ENCODE measurements at regions not wholly inside any gene's neighbourhood (a gene's known extent, or its start where the extent isn't known, plus 50 kb on each side); places are given as distances from the start of the nearest gene placed in this dataset.

DNA sequence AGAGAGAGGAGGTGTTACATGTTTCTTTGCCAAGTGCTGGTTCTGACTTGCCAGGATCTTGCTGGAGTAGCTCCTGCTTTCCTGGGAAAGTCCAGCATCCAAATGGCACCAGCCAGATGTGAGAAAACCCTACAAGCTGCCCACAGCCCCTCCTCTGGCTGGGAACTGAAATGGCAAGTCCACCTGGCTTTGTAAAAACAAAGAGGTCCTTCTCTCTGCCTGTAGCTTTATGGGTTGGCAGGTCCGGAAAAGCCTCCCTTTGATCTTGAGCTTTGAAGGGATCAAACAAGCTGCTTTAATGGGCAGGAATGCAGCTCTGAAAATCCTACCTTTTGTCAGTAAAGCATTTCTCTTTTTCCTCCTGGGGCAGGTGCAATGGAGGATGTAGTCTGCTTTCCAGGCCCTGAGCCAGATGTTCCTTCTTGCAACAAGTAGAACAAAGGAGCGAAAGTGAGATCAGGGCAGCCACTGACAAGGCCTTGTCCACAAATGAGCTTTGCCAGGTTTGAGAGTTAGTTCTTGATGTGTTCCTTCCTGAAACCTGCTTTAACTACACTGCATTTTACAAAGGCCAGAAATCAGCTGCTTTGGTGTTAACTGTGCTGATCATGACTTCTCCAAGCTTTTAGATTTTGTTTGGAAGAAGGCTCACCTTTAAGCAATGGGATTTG is 456.7 kb downstream of the ZNF608 start:
- DNase-seq: peak; percentile 6

DNA sequence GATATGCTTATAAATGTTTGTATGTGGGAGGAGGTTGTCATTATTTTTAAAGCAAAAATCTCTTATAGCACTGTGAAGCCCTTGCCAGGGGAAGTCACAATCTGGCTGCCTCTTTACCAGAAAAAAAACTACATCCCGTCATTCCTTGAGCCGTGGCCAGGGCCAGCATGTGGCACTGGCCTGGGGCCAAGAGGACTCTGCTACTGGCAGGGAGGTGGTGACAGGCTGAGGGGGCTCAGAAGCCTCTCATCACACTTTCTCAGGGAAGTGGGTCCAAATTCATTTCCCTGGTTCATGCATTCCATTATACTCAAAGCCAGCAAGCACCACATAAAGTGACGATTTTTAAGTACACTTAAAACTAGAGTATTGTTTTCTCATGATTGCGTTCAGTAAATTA is 457.3 kb downstream of the ZNF608 start:
- DNase-seq: peak; percentile 42

DNA sequence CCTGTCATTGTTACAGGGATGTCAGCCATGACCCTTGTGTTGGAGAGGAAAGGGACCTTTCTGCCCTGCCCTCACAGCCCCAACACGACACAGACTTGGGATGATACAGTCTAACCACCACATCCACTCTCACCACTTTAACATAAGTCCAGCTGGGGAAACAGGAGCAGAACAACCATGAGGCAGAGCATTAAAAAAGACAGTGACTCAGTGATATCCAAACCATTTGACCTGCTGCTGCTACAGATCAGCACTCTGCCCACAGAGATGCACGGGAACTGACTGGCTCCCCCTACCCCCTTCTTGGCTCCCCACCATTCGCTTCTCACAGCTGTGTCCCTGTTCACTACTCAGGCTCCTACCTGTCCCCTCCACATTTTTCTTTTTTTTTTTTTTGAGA is 458.6 kb downstream of the ZNF608 start:
- no peak for DNase-seq

DNA sequence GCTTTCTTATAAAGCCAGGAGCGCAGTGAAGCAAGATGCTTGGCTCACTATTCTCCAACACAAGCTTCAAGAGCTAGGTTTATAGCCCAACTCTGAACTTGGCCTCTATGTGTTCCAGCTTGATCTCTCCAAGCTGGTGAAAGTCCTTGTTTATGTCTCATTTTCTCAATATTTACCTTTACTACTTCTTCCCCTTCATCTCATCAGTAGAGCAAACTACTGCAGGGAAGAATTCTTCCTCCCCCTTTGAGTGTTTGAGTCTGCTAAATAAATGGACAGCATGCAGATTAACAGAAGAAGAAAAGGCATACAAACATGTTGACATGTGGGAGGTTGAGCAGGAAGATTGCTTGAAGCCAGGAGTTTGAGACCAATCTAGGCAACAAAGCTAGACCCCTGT is 460.7 kb downstream of the ZNF608 start:
- no peak for DNase-seq

DNA sequence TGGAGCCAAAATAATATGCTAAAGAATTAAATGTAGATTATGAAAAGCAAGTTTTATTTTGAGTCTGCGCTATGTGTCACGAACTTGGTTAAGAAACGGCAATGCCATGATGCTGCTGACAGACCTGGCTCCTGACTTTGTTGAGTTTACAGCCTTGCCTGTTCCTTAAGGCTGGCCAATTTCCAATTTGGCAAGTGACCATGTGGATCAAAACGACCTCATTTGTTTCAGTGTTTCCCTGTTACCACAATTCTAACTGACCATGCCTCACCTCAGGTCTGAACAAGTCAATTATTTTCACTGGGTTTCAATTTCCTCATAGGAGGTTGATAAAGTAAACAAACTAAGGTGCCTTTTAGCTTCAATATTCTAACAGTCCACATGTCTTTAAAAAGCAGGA is 461.4 kb downstream of the ZNF608 start:
- no peak for DNase-seq

DNA sequence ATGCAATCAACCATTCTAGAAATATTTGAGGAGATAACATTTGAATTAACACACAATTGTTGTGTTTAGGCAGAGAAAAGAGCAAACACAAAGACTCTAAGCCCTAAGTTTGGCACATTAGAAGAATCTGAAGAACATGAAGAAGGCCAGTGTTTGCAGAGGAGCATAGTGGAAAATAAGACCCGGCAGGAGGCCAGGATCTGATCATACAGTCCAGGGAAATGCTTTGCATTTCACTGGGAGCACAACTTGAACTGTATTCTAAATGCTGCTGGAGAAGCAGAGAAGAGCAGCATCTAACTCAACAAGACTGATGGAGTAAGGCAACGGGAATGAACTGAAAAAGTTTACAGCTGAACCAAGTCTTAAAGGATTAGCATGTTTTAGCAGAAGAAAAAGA is 463.4 kb downstream of the ZNF608 start:
- DNase-seq: no peak

DNA sequence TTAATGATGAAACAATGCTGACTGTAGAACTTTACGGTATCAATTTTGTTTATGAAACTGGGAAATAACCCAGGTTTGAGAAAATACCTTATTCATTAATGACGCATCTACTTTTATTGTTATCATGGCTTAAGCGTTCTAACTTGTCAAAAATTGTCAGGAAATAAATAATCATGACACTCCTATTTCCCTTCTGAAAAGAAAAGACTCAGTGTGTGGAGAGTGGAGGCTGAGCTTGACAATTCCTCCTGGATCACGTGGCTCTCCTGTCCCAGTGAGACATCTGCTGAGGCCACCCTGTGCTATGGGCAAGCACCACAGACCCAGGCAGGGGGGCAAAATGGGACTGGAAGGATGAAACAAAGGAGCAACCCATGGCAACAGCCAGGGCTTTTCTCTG is 466.4 kb downstream of the ZNF608 start:
- DNase-seq: no peak

DNA sequence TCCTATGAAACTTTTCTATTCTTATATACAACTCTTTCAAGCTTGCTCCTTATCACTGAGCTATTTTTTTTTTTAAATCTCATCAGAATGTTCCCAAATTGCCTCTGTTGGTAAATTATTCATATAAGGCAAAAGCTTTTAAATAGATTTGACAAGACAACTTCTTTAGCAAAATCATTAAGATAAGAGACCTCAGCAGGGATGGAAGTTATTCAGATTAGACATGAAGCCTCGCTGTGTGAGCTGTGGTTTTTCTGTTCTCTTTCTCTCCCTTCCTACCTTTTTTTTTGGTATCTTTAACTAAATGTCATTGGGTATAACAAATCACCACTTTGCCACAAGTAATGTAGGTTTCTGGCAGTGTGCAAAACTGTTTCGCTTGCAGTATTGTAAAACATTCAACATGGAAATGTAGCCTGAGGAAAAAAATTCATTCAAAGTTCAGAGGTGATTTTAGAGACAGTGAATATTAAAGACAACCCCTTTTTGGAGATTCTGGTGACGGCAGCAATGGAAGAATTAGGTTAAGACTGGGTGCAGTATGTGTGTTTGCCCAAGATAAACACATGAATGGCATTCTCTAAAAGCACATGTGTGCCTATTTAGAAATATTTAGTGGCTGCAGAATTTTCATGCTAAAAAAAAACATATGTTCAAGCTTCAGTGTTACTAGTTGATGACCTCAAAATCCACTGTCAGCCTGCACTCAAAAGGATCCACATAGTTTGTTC is 467.1 kb downstream of the ZNF608 start:
- no peak for DNase-seq

DNA sequence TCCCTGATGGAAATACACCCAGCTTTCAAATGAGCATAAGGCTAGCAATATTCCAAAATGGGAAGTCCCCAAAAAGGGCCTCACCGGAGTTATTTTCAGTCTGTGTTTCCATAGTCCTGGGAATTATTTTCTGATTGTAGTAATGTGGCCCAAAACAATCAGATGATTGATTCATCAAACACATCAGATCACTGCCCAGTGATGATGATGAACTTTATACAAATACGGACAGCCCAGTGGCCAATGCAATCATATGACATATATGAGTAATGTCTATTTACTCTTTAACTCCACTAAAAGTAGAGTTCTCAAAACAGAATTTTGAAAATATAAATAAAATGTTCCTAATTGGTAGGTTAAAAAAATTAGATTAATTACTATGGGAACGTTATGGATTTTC is 467.8 kb downstream of the ZNF608 start:
- DNase-seq: no peak

DNA sequence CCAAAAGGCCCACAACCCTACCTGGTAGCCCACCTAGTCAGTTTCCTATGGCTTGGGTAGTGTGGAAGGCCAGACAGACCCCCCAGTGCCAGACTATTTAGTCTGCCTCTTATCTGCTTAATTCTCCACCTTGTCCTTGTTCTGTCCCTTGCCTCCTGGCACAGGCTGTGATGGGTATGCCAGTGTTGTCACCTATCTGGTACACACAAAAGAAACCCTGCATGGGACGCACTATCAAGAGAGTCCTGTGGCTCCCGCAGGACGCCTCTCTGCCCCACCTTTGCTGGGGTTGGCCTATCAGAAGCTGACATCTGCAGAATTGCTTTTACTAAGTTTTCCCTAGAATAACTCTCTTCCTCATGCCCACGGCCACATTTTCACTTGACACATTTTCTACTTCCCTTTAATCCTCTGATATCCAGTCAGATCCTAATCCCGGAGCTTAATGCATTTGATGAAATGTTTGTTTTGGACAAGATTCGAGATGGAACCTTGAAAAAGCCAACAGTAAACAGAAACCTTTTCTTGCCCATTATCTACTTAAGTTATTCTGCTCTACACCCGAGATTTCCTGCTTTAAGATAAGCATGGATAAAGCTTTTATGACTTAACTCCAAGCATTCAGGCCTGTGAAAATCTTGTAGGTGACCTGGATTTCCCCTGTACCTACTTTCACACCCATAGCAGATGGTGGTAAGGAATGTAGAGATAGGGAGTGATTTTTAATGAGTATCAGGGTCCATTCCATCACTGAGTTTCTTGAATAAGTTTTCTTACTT is 468.5 kb downstream of the ZNF608 start:
- no peak for DNase-seq

DNA sequence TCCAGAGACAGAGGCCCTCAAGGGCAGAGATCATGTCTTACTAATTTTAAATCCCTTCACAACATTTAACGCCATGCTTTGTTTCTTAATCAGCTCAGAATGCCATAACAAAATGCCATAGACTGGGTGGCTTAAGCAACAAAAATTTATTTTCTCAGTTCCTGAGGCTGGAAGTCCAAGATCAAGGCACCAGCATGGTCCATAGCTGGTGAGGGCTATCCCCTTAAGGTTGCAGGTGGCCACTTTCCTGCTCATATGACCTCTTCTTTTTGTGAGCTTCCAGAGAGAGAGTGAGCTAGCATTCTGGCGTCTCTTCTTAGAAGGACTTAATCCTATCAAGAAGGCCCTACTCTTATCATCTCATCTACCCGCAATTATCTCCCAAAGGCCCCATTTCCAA is 470.3 kb downstream of the ZNF608 start:
- no peak for DNase-seq

DNA sequence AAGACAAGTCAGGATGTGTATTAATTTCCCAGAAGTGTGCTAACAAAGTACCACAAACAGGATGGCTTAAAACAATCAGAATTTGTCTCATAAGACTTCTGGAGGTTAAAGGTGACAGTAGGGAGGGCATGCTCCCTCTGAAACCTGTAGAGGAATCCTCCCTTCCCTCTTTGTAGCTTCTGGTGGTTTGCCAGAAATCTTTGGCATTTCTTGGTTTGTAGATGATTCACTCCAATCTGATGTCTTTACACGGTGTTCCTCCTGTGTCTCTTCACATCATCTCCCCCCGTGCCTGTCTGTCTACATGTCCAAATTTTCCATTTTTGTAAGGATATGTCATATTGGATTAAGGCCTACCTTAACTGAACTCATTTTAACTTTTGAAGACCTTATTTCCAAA is 471.5 kb downstream of the ZNF608 start:
- no peak for DNase-seq

DNA sequence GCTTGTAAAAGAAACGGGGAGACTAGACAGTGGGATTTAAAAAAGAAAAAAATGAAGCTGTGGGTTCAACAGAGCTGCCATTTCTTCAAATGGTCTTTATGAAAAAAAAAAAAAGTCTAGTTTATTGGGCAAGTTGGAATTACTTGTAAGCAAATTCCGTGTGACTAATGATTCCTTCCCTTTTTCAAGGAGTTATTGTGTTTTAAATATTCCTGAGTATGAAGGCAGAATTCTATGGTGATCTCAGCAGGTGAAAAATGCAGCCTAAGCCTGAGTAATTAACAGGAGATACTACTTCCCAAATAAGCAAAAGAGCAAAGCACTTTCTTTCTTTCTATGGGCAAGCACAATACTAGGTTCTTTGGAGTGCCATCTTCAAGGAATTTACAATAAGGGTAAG is 481.9 kb downstream of the ZNF608 start:
- no peak for DNase-seq

DNA sequence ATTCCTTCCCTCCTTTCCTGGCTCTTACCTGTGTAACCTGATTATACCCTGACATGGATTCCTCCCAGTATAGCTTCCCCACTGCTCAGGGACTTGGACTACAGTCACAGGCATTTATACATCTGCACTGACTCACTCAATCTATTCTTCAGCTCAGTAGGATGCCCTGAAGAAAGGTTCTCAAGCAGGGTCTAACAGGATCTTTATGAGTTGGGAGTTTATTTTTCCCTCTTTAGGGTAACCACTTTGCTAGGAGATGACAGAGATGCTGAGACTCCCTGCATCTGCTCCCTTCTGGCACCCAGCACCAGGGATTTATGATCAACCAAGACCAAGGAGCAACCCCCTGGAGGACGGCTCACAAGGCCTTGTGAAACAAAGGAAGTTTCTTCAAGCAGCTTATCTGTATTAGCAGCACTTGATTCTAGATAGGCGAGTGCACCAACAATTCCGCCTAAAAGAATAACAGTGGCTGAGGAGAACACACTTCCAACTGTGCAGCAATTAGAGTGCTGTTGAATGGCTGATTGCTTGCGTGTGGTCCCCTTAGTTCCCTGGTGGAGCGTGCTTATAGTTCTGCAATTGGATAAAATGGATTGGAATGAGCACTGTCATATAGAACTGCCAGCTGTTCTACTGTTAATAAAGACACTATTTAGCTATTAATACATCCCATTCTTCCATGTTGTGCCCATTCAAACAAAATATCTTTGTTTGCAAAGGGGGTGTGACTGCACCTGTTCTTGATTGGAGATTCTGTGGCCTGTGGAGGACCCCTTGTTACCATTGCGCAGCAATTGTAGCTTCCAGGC is 482.6 kb downstream of the ZNF608 start:
- DNase-seq: no peak

DNA sequence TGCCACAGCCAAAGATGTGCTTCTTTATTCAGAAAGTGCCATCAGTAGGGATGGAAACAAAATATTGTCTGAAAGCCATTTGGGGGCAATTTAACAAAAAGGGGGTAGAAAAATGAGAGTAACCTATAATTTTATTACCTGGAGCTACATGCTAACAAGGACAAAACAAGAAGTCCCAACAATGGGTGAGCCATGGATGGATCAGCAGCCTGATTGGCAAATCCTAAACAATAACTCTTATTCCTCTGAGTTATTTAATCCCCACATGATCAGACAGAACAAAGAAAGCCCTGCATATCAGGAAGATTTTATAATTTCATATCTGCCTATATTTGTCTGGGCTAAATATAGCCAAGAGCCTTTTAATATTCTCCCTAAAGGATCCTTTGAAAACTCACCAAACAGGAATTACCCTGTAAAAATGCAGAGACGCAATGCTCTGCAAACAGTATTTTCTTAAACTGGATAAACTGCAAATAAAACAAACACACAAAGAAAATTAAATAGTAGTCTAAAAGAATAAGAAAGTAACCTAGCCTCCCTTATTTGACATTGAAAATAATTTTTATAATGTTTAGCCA is 483.4 kb downstream of the ZNF608 start:
- DNase-seq: no peak

DNA sequence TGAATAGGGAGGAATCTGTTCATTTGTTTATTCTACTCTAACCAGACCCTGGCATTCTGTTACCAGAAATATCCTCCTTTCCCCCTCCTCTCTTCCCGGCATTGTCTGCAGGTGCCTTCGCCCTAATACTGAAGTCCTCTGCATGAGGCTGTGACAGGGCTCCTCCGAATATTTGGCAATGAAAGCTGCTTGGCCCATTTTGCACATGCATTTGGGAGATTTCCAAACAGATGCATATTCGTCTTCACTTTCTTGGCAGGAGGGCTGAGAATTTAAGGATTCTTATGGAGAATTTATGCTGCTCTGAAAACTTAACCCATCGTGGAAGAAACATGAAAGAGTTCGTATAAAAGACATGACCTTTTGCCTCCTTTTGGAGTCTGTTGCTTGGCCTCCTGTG is 484.0 kb downstream of the ZNF608 start:
- DNase-seq: no peak

DNA sequence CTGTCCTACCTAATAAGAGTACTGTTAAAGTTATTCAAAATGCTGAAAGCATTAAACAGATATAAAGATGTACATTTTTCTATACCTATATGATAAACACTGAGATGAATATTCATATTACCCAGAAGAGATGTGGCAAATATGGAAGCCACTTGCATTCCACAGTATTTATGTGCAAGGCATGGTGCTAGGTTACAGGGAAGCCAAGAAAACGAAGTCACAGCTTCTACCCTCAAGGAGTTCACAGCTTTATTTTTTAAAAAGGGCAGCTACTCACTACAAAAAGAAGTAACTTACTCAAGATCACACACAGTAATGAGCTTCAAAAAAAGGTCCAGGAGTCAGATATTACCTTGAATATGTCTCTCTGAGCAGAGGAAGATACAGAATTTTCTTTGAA is 484.6 kb downstream of the ZNF608 start:
- no peak for DNase-seq

DNA sequence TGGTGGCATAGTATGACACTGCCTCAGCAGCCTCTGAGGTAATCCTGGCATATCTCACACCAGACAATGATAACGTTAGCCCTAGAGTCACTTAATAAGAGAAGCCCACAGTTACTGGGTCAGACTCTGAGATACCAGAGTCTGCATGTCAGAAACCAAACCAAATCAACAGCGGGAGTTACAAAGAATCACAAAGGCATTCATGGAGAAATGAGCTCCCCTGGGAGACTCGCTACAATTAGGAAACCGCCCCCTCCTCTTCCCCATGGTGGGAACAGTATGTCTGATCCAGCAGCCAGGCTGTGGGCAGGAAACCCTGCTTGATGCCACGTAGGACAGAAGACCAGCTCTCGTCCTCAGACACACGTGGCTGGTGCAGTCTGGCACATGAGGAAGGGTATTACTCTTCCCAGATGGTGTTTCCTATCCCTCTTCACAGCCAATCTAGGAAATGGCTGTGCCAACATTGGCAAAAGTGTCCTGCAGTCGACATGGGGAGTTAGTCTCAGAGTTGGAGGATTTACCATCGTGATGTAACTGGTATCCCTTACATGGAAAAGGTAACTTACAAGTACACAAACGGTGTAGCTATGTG is 485.4 kb downstream of the ZNF608 start:
- DNase-seq: no peak

DNA sequence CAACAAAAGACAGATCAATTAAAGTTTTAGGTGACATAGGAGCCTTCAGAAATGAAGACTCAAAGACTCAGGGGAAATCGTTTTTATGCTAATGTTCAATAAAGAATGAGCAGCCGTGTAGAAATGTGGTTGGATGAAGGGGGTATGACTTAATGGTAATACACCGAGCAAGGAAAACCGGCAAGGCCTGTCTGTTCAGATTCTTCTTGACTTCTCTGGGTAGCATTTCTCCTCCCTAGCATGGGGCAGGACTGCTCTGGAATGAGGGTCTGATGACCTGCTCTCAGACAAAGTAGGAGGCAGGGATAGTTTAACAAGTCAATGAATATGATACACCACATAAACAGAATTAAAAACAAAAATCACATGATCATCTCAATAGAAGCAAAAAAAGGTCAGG is 487.4 kb downstream of the ZNF608 start:
- no peak for DNase-seq

DNA sequence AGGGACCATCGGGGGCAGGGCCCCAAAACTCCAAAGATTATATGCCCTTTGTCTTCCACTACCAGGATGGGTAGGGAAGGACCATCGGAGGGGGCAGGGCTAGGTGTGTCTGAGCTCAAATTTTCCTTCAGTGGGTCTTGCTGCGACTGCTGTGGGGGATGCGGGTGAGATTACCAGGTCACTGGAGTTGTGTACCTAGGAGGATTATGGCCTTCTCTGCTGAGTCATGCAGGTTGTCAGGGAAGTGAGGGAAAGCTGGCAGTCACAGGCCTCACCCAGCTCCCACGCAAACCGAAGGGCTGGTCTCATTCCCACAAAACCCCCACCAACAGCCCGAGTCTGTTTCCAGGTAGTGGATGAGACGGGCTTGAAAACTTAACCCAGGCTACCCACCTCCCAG is 489.4 kb downstream of the ZNF608 start:
- DNase-seq: no peak

DNA sequence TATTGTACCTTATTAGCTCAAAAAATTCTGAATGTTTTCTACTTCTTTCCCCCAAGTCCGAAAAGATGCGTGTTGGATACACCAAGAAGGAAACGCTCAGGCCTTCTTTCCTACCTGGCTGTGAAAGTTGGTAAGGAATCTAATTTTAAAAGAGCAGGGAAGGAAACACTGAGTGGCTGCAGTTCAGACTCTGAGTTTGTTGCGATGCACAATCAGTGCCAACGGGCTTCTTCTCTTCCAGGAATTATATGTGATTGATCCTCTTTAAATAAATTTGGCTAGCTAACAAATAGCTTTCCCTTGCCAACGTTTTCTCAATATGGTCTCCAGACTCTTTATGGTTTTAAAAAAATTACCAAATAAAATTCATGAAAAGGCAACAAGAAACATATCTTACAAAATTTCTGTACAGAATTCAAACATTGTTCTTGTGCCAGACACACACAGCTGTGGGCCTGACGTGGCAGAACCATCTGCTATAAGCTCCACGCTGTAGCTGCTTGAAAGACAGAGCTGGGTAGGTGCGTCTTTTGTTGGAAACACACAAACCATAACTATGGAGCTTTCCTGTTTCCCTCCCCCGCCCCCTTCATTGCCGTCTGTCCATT is 493.1 kb downstream of the ZNF608 start:
- no peak for DNase-seq

DNA sequence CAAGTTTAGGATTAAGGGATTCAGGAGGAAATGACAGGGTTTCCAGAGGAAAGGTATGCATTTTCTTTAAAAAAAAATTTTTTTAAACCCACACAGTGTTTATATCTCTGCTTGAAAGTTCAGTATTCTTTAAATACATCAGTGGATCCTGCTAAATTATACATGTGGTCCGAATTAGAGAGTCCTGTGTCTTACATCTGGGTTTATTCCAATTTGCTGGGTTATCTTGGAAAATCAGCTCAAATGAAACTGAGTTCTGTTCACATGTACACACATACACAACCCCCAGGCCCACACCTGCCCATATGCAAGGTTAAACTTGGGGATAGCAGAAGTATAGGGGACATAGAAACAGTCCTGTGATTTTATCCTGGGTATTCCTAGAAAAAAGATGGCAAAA is 493.7 kb downstream of the ZNF608 start:
- no peak for DNase-seq
